ENCODE measurements at regions not wholly inside any gene's neighbourhood (a gene's known extent, or its start where the extent isn't known, plus 50 kb on each side); places are given as distances from the start of the nearest gene placed in this dataset.

- Mint-ChIP-seq H3K36me3 (ENCODE audit: low read depth) (no peaks in the 10 kb centered on the region), H3K9me3 (no peaks in the 10 kb centered on the region), H3K27me3 (ENCODE audit: low read depth) (no peaks in the 10 kb centered on the region), H3K27ac (peak overlapping the region; percentile 9 to 69 (median 58)), H3K4me1 (peaks cover 54% of the 10 kb centered on the region), H3K4me3 (peak overlapping the region in 2 of 3 experiments; percentile 1 to 10)
- TF ChIP-seq, protein P1, sequence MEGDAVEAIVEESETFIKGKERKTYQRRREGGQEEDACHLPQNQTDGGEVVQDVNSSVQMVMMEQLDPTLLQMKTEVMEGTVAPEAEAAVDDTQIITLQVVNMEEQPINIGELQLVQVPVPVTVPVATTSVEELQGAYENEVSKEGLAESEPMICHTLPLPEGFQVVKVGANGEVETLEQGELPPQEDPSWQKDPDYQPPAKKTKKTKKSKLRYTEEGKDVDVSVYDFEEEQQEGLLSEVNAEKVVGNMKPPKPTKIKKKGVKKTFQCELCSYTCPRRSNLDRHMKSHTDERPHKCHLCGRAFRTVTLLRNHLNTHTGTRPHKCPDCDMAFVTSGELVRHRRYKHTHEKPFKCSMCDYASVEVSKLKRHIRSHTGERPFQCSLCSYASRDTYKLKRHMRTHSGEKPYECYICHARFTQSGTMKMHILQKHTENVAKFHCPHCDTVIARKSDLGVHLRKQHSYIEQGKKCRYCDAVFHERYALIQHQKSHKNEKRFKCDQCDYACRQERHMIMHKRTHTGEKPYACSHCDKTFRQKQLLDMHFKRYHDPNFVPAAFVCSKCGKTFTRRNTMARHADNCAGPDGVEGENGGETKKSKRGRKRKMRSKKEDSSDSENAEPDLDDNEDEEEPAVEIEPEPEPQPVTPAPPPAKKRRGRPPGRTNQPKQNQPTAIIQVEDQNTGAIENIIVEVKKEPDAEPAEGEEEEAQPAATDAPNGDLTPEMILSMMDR (IDR thresholded peaks at IDR 0.05; ENCODE audit: unreplicated experiment in 3 of 3): no peak
Measured at GRCh38 chr6:134517145-134517658, 199.3 kb upstream of the SGK1 start.

GRCh38 chr6:134516582-134516981 is 198.7 kb upstream of the SGK1 start:
- TF ChIP-seq, protein P1 (IDR thresholded peaks at IDR 0.05; ENCODE audit: unreplicated experiment in 3 of 3): no peak
- Mint-ChIP-seq H3K4me1 (peaks cover 53% of the 10 kb centered on the region), H3K36me3 (ENCODE audit: low read depth) (no peaks in the 10 kb centered on the region), H3K27me3 (ENCODE audit: low read depth) (no peaks in the 10 kb centered on the region), H3K27ac (peak overlapping the region in 2 of 3 experiments; percentile 11 to 58), H3K4me3 (no peak overlapping the region), H3K9me3 (no peaks in the 10 kb centered on the region)

DNA sequence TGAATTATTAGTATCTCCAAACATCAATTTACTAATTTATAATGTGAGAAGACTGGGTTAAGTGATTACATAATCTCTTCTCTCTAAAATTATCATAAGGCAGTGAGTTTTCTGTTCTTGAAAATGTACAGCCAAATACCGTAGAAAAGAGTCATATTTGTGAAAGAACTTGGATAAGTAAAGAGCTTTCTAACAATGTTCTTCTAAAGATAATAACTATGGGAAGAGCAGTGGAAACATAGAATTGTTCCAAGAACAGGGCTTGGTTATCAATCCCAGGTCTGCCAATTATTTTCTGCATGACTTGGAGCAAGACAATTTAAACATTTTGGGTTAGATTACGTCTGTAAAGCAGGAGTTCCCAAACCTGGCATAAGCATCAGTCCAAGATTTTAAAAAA is 198.1 kb upstream of the SGK1 start:
- Mint-ChIP-seq H3K4me3 (no peak overlapping the region), H3K9me3 (no peaks in the 10 kb centered on the region), H3K4me1 (peaks cover 47% of the 10 kb centered on the region), H3K36me3 (ENCODE audit: low read depth) (no peaks in the 10 kb centered on the region), H3K27me3 (ENCODE audit: low read depth) (no peaks in the 10 kb centered on the region), H3K27ac (peak overlapping the region in 1 of 3 experiments; percentile 11)
- TF ChIP-seq, protein P1 (IDR thresholded peaks at IDR 0.05; ENCODE audit: unreplicated experiment in 3 of 3): no peak

- no peaks in the 10 kb centered on the region for H3K36me3 Mint-ChIP-seq (ENCODE audit: low read depth)
Measured at GRCh38 chr6:134512981-134513391, 195.1 kb upstream of the SGK1 start.

GRCh38 chr6:134511984-134512683 is 194.2 kb upstream of the SGK1 start:
- TF ChIP-seq, protein P1 (IDR thresholded peaks at IDR 0.05; ENCODE audit: unreplicated experiment in 3 of 3): no peak
- H3K4me1 Mint-ChIP-seq: peaks cover 15% of the 10 kb centered on the region
- H3K27ac Mint-ChIP-seq: no peak overlapping the region
- H3K4me3 Mint-ChIP-seq: no peak overlapping the region
- no peaks in the 10 kb centered on the region for H3K9me3 Mint-ChIP-seq
- H3K27me3 Mint-ChIP-seq (ENCODE audit: low read depth): no peaks in the 10 kb centered on the region
- no peaks in the 10 kb centered on the region for H3K36me3 Mint-ChIP-seq (ENCODE audit: low read depth)

More at GRCh38 chr6:134512981-134513391, 195.1 kb upstream of the SGK1 start:
- Mint-ChIP-seq H3K4me1 (peaks cover 24% of the 10 kb centered on the region), H3K27ac (no peak overlapping the region), H3K4me3 (no peak overlapping the region), H3K9me3 (no peaks in the 10 kb centered on the region), H3K27me3 (ENCODE audit: low read depth) (no peaks in the 10 kb centered on the region)
- TF ChIP-seq, protein P1 (IDR thresholded peaks at IDR 0.05; ENCODE audit: unreplicated experiment in 3 of 3): no peak

DNA sequence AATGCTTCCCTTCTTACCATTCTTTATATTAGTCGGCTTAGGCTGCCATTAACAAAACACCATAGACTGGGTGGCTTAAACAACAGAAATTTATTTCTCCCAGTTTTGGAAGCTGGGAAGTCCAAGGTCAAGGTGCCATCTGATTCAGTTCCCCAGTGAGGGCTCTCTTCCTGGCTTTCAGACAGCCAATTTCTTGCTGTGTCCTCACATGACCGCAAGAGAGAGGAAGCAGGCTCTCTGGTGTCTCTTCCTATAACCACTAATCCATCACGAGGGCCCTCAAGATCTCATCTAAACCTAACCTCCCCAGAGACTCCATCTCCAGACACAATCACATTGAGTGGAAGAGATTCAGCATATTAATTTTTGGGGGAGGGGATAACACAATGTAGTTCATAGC is 193.0 kb upstream of the SGK1 start:
- TF ChIP-seq, protein P1 (IDR thresholded peaks at IDR 0.05; ENCODE audit: unreplicated experiment in 3 of 3): no peak
- Mint-ChIP-seq H3K9me3 (no peaks in the 10 kb centered on the region), H3K36me3 (ENCODE audit: low read depth) (no peaks in the 10 kb centered on the region), H3K27ac (no peak overlapping the region), H3K4me3 (no peak overlapping the region), H3K4me1 (peaks cover 5% of the 10 kb centered on the region), H3K27me3 (ENCODE audit: low read depth) (no peaks in the 10 kb centered on the region)
